Left cardiac atrium (tissue), 4 donors: ENCODE measurements at regions not wholly inside any gene's neighbourhood (a gene's known extent, or its start where the extent isn't known, plus 50 kb on each side); places are given as distances from the start of the nearest gene placed in this dataset.
"Not testable (repeated sequence)": the region's sequence is repeated elsewhere in the genome, so short reads cannot be mapped to it uniquely, and the experiment has no call there.

Experiments
- ATAC-seq, 2 donors: fragments of 200-7000 bp; cut with Tn5 transposase; one replicate each; pipeline ENCODE4 v1.9.1; 2020; ENCODE audit warnings: mild to moderate bottlenecking in 2 of 2, moderate library complexity in 2 of 2
- DNase-seq: peaks from one replicate; pipeline ENCODE4 v3.0.0-alpha.2; 2020
- intact Hi-C, 2 donors: fragments of 100-400 bp; cut with DNase I; formaldehyde crosslinking; loops; one replicate each; pipeline versions ENCODE4 v1.14.1 to v1.15.1; 2022 to 2023
- donor health status: DM: no; HTN: yes; CAD: no.
- donor health status: DM: no; HTN: yes; CAD: no; lungs with severe emphysema.
- donor health status: DM: yes; HTN: yes; CAD: no.
- donor health status: Dilated cardiomyopathy.

- ATAC-seq (peak in 1 of 2 donors; percentile 96), DNase-seq (no peak)
- intact Hi-C loops: no loop called here
These were observed 267.9 kb downstream of the ZNF326 start for GRCh38 chr1:90262791-90263190.

GRCh38 chr1:90262286-90262685 lies 267.4 kb downstream of the ZNF326 start:
- ATAC-seq (no peak), DNase-seq (no peak)
- intact Hi-C loops: no loop called here

- ATAC-seq (no peak), DNase-seq (no peak)
- intact Hi-C loops: no loop called here
These were observed 251.2 kb downstream of the ZNF326 start for GRCh38 chr1:90246069-90246468.

- DNase-seq (no peak), ATAC-seq (no peak)
- intact Hi-C loops: no loop called here
These were observed 241.6 kb downstream of the ZNF326 start for GRCh38 chr1:90236493-90236892.

GRCh38 chr1:90223401-90223800 lies 228.5 kb downstream of the ZNF326 start:
- ATAC-seq: no peak
- no peak for DNase-seq
- intact Hi-C loops: no loop called here

GRCh38 chr1:90220941-90221693 lies 226.2 kb downstream of the ZNF326 start:
- intact Hi-C loops: no loop called here
- ATAC-seq (no peak), DNase-seq (no peak)

- DNase-seq (no peak), ATAC-seq (no peak)
- intact Hi-C loops: no loop called here
These were observed 225.6 kb downstream of the ZNF326 start for GRCh38 chr1:90220496-90220895.

- intact Hi-C loops, DNase-seq, ATAC-seq: not testable (repeated sequence)
These were observed 224.4 kb downstream of the ZNF326 start for GRCh38 chr1:90219166-90219871.

GRCh38 chr1:90210633-90211491 lies 216.0 kb downstream of the ZNF326 start:
- no peak for DNase-seq
- ATAC-seq: no peak
- intact Hi-C loops: no loop called here

- intact Hi-C loops: no loop called here
- DNase-seq (no peak), ATAC-seq (no peak)
These were observed 214.0 kb downstream of the ZNF326 start for GRCh38 chr1:90208949-90209348.

GRCh38 chr1:90206260-90206659 lies 211.3 kb downstream of the ZNF326 start:
- DNase-seq (no peak), ATAC-seq (no peak)
- intact Hi-C loops: no loop called here

GRCh38 chr1:90204780-90205179 lies 209.9 kb downstream of the ZNF326 start:
- DNase-seq (no peak), ATAC-seq (no peak)
- intact Hi-C loops: no loop called here

- no peak for ATAC-seq
- intact Hi-C loops: no loop called here
- no peak for DNase-seq
These were observed 209.2 kb downstream of the ZNF326 start for GRCh38 chr1:90204023-90204590.

- ATAC-seq: no peak
- intact Hi-C loops: no loop called here
- no peak for DNase-seq
These were observed 206.8 kb downstream of the ZNF326 start for GRCh38 chr1:90201467-90202358.

- DNase-seq (no peak), ATAC-seq (no peak)
- intact Hi-C loops: no loop called here
These were observed 205.8 kb downstream of the ZNF326 start for GRCh38 chr1:90200646-90201205.

GRCh38 chr1:90198616-90199332 lies 203.9 kb downstream of the ZNF326 start:
- DNase-seq: no peak
- ATAC-seq: no peak

GRCh38 chr1:90193116-90193515 lies 198.2 kb downstream of the ZNF326 start:
- intact Hi-C loops: no loop called here
- ATAC-seq (no peak), DNase-seq (no peak)

More at GRCh38 chr1:90198616-90199332, 203.9 kb downstream of the ZNF326 start:
- intact Hi-C loops: no loop called here

GRCh38 chr1:90192408-90192807 lies 197.5 kb downstream of the ZNF326 start:
- intact Hi-C loops: no loop called here
- DNase-seq (no peak), ATAC-seq (no peak)
